ENCODE measurements at regions not wholly inside any gene's neighbourhood (a gene's known extent, or its start where the extent isn't known, plus 50 kb on each side); places are given as distances from the start of the nearest gene placed in this dataset.

DNA sequence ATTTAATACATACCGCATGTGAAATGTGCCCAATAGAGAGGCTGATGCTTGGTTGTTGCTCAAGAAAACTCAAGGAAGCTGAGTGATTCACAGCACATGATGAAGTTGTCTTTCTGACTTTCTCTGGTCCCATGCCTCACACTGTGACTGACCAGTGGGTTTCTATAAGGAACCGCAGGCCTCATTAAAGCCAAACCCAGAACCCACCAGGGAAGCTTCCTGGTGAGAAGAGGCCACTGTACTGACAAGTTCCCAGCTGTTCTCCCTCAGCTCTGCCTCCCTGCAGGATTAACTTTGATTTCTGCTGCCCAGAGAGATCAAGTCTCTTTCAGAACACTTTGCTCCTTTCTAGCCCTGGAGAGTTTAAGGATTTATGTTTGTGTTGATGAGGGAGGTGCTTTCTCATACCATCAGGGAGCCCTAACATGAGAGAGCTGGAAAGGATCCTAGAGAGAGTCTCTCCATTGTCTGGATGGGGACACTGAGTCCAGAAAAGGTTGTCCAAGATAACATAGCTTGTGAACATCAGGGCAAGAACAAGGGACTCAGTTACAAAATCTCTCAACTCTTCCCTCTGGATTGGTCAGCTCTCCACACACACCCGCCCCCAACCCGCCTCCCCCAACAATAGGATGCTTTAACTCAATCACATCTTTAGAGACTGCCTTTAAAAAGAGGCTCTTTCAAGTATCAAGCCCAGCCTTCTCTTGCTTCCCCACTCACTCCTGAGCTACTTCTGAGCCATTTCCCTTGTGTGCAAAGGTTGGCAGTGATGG lies 303.2 kb upstream of the TLE3 start:
- Mint-ChIP-seq H3K4me1 (ENCODE audit: low read depth) (no peaks in the 10 kb centered on the region), H3K36me3 (ENCODE audit: low read depth) (no peaks in the 10 kb centered on the region), H3K27ac (no peak overlapping the region), H3K9me3 (no peaks in the 10 kb centered on the region), H3K4me3 (no peak overlapping the region), H3K27me3 (ENCODE audit: low read depth) (peaks cover 51% of the 10 kb centered on the region)

DNA sequence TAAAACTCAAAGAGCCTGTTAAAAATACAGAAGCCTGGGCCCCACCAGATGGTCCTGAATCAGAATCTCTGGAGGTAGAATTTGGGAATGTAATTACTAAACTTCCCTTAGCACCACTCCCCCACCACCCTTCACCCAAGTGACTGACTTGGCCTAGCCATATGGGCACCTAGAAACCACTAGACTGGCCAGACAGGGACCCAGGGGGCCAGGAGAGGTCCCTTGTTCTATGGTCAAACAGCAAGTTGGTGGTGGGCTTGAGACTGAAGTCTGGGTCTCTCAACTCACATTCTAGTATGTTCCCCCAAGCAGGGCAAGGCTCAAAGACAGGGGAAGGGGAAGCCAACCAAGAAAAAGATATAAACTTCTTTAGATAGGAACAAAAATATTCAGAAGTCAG lies 301.5 kb upstream of the TLE3 start:
- Mint-ChIP-seq H3K27ac (no peak overlapping the region), H3K27me3 (ENCODE audit: low read depth) (peaks cover 52% of the 10 kb centered on the region), H3K36me3 (ENCODE audit: low read depth) (no peaks in the 10 kb centered on the region), H3K4me1 (ENCODE audit: low read depth) (no peaks in the 10 kb centered on the region), H3K4me3 (no peak overlapping the region), H3K9me3 (no peaks in the 10 kb centered on the region)

GRCh38 chr15:70398694-70399093 lies 301.0 kb upstream of the TLE3 start:
- Mint-ChIP-seq H3K36me3 (ENCODE audit: low read depth) (no peaks in the 10 kb centered on the region), H3K4me3 (no peak overlapping the region), H3K27ac (no peak overlapping the region), H3K27me3 (ENCODE audit: low read depth) (peaks cover 52% of the 10 kb centered on the region), H3K9me3 (no peaks in the 10 kb centered on the region), H3K4me1 (ENCODE audit: low read depth) (no peaks in the 10 kb centered on the region)

DNA sequence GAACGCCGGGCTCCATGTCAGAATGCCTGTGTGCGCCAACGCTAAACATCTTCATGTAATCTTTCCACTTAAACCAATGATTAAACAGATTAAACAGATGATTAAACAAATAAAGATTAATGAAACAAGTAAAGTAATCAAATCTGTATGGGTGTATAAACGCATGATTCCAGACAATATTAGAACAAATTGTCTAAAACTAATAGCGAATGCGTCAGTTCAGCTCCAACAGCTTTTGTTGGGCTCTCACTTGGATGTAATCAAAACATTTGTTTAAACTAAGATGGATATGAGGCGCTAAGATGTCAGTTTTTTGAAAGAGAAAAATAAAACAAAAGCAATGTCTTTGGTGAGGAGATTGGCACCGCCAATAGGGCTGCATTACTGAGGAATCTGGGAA lies 299.1 kb upstream of the TLE3 start:
- peaks cover 38% of the 10 kb centered on the region for H3K27me3 Mint-ChIP-seq (ENCODE audit: low read depth)
- H3K27ac Mint-ChIP-seq, result no peak overlapping the region
- no peaks in the 10 kb centered on the region for H3K36me3 Mint-ChIP-seq (ENCODE audit: low read depth)
- H3K4me3 Mint-ChIP-seq, result no peak overlapping the region
- H3K4me1 Mint-ChIP-seq (ENCODE audit: low read depth), result no peaks in the 10 kb centered on the region
- no peaks in the 10 kb centered on the region for H3K9me3 Mint-ChIP-seq

- no peaks in the 10 kb centered on the region for H3K4me1 Mint-ChIP-seq (ENCODE audit: low read depth)
- no peaks in the 10 kb centered on the region for H3K9me3 Mint-ChIP-seq
- H3K27ac Mint-ChIP-seq, result no peak overlapping the region
- no peak overlapping the region for H3K4me3 Mint-ChIP-seq
- H3K36me3 Mint-ChIP-seq (ENCODE audit: low read depth), result no peaks in the 10 kb centered on the region
- H3K27me3 Mint-ChIP-seq (ENCODE audit: low read depth), result peaks cover 36% of the 10 kb centered on the region
Measured at GRCh38 chr15:70395164-70395563, 297.4 kb upstream of the TLE3 start.

- Mint-ChIP-seq H3K27me3 (ENCODE audit: low read depth) (peaks cover 34% of the 10 kb centered on the region), H3K36me3 (ENCODE audit: low read depth) (no peaks in the 10 kb centered on the region), H3K4me3 (no peak overlapping the region), H3K4me1 (ENCODE audit: low read depth) (no peaks in the 10 kb centered on the region), H3K9me3 (no peaks in the 10 kb centered on the region), H3K27ac (no peak overlapping the region)
Measured at GRCh38 chr15:70390723-70391122, 293.0 kb upstream of the TLE3 start.

DNA sequence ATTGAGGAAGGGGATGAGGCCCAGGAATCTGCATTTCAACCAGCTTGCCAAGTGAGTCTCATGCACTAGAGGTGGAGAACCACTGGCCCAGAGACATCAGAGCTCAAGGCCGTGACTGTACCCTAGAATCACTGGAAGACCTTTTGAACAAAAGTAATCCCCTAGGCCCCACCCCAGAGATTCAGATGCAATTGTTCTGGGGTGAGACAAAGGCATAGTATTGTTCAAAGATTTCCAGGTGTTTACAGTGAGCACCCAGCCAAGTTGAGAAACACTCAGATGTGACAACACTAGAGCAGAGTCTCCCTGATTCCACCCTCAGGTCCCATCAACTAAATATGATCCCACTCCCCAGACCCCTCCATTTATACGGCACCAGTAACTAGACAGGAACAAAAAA lies 290.3 kb upstream of the TLE3 start:
- Mint-ChIP-seq H3K27ac (no peak overlapping the region), H3K4me3 (no peak overlapping the region), H3K27me3 (ENCODE audit: low read depth) (peaks cover 25% of the 10 kb centered on the region), H3K4me1 (ENCODE audit: low read depth) (no peaks in the 10 kb centered on the region), H3K36me3 (ENCODE audit: low read depth) (no peaks in the 10 kb centered on the region), H3K9me3 (no peaks in the 10 kb centered on the region)

DNA sequence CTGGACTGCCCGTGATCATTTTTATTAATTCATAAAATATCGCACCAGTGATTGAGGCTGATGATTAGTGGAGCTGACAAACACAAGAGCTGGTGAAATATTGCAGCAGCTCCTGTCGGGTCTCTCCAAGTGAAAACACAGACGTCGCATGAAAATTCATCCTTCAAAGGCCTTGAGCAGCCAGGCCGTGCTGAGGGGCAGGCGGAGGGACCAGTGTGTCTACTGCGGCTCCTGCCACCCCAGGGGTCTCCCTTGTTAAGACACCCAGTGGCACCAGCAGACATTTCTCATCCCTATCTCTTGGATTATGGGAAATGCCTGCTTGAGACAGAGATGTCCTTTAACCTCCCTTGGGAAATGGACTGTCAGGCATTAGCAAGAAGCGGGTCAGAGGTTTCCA lies 289.4 kb upstream of the TLE3 start:
- no peaks in the 10 kb centered on the region for H3K36me3 Mint-ChIP-seq (ENCODE audit: low read depth)
- no peak overlapping the region for H3K4me3 Mint-ChIP-seq
- peaks cover 26% of the 10 kb centered on the region for H3K27me3 Mint-ChIP-seq (ENCODE audit: low read depth)
- no peaks in the 10 kb centered on the region for H3K4me1 Mint-ChIP-seq (ENCODE audit: low read depth)
- peaks cover 2% of the 10 kb centered on the region for H3K9me3 Mint-ChIP-seq
- H3K27ac Mint-ChIP-seq, result no peak overlapping the region

- peaks cover 9% of the 10 kb centered on the region for H3K9me3 Mint-ChIP-seq
- H3K27me3 Mint-ChIP-seq (ENCODE audit: low read depth), result peaks cover 23% of the 10 kb centered on the region
- no peak overlapping the region for H3K4me3 Mint-ChIP-seq
- H3K4me1 Mint-ChIP-seq (ENCODE audit: low read depth), result no peaks in the 10 kb centered on the region
- H3K36me3 Mint-ChIP-seq (ENCODE audit: low read depth), result no peaks in the 10 kb centered on the region
- H3K27ac Mint-ChIP-seq, result no peak overlapping the region
Measured at GRCh38 chr15:70385711-70386110, 288.0 kb upstream of the TLE3 start.

GRCh38 chr15:70385052-70385451 lies 287.3 kb upstream of the TLE3 start:
- Mint-ChIP-seq H3K27ac (no peak overlapping the region), H3K36me3 (ENCODE audit: low read depth) (no peaks in the 10 kb centered on the region), H3K27me3 (ENCODE audit: low read depth) (peaks cover 21% of the 10 kb centered on the region), H3K4me1 (ENCODE audit: low read depth) (no peaks in the 10 kb centered on the region), H3K4me3 (no peak overlapping the region), H3K9me3 (peaks cover 9% of the 10 kb centered on the region)

GRCh38 chr15:70383856-70384255 lies 286.1 kb upstream of the TLE3 start:
- Mint-ChIP-seq H3K27me3 (ENCODE audit: low read depth) (peaks cover 21% of the 10 kb centered on the region), H3K27ac (no peak overlapping the region), H3K36me3 (ENCODE audit: low read depth) (no peaks in the 10 kb centered on the region)

GRCh38 chr15:70382762-70383458 lies 285.2 kb upstream of the TLE3 start:
- Mint-ChIP-seq H3K27ac (peak overlapping the region; percentile 28), H3K4me1 (ENCODE audit: low read depth) (no peaks in the 10 kb centered on the region), H3K9me3 (peaks cover 9% of the 10 kb centered on the region), H3K27me3 (ENCODE audit: low read depth) (peaks cover 22% of the 10 kb centered on the region), H3K4me3 (no peak overlapping the region), H3K36me3 (ENCODE audit: low read depth) (no peaks in the 10 kb centered on the region)

More at GRCh38 chr15:70383856-70384255, 286.1 kb upstream of the TLE3 start:
- peaks cover 9% of the 10 kb centered on the region for H3K9me3 Mint-ChIP-seq
- H3K4me1 Mint-ChIP-seq (ENCODE audit: low read depth), result no peaks in the 10 kb centered on the region
- no peak overlapping the region for H3K4me3 Mint-ChIP-seq

DNA sequence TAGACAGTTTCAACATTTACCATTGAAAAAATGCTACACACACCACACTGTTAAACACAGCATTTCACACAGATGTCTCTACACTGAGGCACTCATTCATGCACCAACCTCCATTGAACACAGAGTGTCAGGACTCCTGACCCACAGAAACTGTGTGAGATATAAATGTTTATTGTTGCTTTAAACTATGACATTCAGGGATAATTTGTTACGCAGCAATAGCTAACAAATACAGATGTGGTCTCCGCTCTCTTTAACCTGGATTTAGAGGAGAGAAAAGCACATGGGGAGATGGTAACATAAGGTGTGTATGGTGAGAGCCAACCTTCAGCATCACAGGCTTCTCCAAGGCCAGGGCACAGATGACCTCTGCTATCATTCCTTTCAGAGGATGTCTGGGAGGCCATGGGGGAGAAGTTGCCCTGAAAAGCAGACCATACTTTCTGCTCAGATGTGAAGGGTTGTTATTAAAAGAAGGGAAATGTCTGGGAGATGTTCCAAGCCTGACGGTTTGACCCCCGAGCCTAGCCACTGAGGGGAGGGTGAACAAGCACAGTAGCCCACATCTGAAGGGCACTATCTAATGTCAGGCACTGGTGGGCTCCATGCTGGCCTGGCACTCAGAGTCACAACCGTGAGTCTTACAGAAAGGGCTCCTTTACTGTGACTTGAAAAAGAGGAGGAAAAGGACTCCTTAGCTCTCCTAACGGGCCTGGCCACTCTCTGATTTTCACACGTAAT lies 284.5 kb upstream of the TLE3 start:
- Mint-ChIP-seq H3K9me3 (peaks cover 9% of the 10 kb centered on the region), H3K36me3 (ENCODE audit: low read depth) (no peaks in the 10 kb centered on the region), H3K27me3 (ENCODE audit: low read depth) (peaks cover 23% of the 10 kb centered on the region), H3K4me3 (no peak overlapping the region), H3K27ac (no peak overlapping the region), H3K4me1 (ENCODE audit: low read depth) (no peaks in the 10 kb centered on the region)

GRCh38 chr15:70379938-70380883 lies 282.5 kb upstream of the TLE3 start:
- peaks cover 32% of the 10 kb centered on the region for H3K27me3 Mint-ChIP-seq (ENCODE audit: low read depth)

More at GRCh38 chr15:70379938-70380883, 282.5 kb upstream of the TLE3 start:
- peaks cover 9% of the 10 kb centered on the region for H3K9me3 Mint-ChIP-seq
- H3K36me3 Mint-ChIP-seq (ENCODE audit: low read depth), result no peaks in the 10 kb centered on the region
- no peaks in the 10 kb centered on the region for H3K4me1 Mint-ChIP-seq (ENCODE audit: low read depth)
- no peak overlapping the region for H3K4me3 Mint-ChIP-seq
- no peak overlapping the region for H3K27ac Mint-ChIP-seq
